ENCODE measurements at regions not wholly inside any gene's neighbourhood (a gene's known extent, or its start where the extent isn't known, plus 50 kb on each side); places are given as distances from the start of the nearest gene placed in this dataset.

- TF ChIP-seq CTCF (conservative IDR thresholded peaks at IDR 0.05), result no peak
- Mint-ChIP-seq H3K4me3 (no peak overlapping the region), H3K27me3 (ENCODE audit: low read depth) (no peaks in the 10 kb centered on the region), H3K4me1 (no peaks in the 10 kb centered on the region), H3K36me3 (ENCODE audit: low read depth) (no peaks in the 10 kb centered on the region), H3K9me3 (no peaks in the 10 kb centered on the region), H3K27ac (ENCODE audit: unreplicated experiment) (no peak overlapping the region)
- no peak for DNase-seq (ENCODE audit: low read depth, low spot score)
These were observed 207.3 kb upstream of the IER5L start for GRCh38 chr9:129385211-129385934.

- no peak for TF ChIP-seq CTCF (conservative IDR thresholded peaks at IDR 0.05)
- Mint-ChIP-seq H3K4me1 (no peaks in the 10 kb centered on the region), H3K9me3 (no peaks in the 10 kb centered on the region), H3K4me3 (no peak overlapping the region), H3K27me3 (ENCODE audit: low read depth) (no peaks in the 10 kb centered on the region), H3K36me3 (ENCODE audit: low read depth) (no peaks in the 10 kb centered on the region), H3K27ac (ENCODE audit: unreplicated experiment) (no peak overlapping the region)
- no peak for DNase-seq (ENCODE audit: low read depth, low spot score)
These were observed 206.6 kb upstream of the IER5L start for GRCh38 chr9:129384491-129385210.

- no peak for TF ChIP-seq CTCF (conservative IDR thresholded peaks at IDR 0.05)
- H3K4me1 Mint-ChIP-seq, result no peaks in the 10 kb centered on the region
- no peaks in the 10 kb centered on the region for H3K36me3 Mint-ChIP-seq (ENCODE audit: low read depth)
- DNase-seq (ENCODE audit: low read depth, low spot score), result no peak
- no peaks in the 10 kb centered on the region for H3K9me3 Mint-ChIP-seq
- no peaks in the 10 kb centered on the region for H3K27me3 Mint-ChIP-seq (ENCODE audit: low read depth)
- no peak overlapping the region for H3K27ac Mint-ChIP-seq (ENCODE audit: unreplicated experiment)
- H3K4me3 Mint-ChIP-seq, result peak overlapping the region; percentile 19
These were observed 205.8 kb upstream of the IER5L start for GRCh38 chr9:129383561-129384490.

- H3K36me3 Mint-ChIP-seq (ENCODE audit: low read depth), result no peaks in the 10 kb centered on the region
- no peak overlapping the region for H3K27ac Mint-ChIP-seq (ENCODE audit: unreplicated experiment)
- H3K4me1 Mint-ChIP-seq, result peaks cover under 1% of the 10 kb centered on the region
- no peaks in the 10 kb centered on the region for H3K27me3 Mint-ChIP-seq (ENCODE audit: low read depth)
- TF ChIP-seq CTCF (conservative IDR thresholded peaks at IDR 0.05), result no peak
- no peak for DNase-seq (ENCODE audit: low read depth, low spot score)
- H3K9me3 Mint-ChIP-seq, result no peaks in the 10 kb centered on the region
- no peak overlapping the region for H3K4me3 Mint-ChIP-seq
These were observed 205.0 kb upstream of the IER5L start for GRCh38 chr9:129383019-129383560.
